GM19351 (cell line): ENCODE measurements at regions not wholly inside any gene's neighbourhood (a gene's known extent, or its start where the extent isn't known, plus 50 kb on each side); places are given as distances from the start of the nearest gene placed in this dataset.
A peak's percentile ranks its signal among the peaks of the same experiment; 100 is the strongest.

Experiments used
- ATAC-seq: cut with Tn5 transposase; IDR thresholded peaks from one replicate; pipeline ENCODE4 v1.9.1; 2021; ENCODE audit warnings: mild to moderate bottlenecking, moderate library complexity; ENCODE audit not compliant: unreplicated experiment

DNA sequence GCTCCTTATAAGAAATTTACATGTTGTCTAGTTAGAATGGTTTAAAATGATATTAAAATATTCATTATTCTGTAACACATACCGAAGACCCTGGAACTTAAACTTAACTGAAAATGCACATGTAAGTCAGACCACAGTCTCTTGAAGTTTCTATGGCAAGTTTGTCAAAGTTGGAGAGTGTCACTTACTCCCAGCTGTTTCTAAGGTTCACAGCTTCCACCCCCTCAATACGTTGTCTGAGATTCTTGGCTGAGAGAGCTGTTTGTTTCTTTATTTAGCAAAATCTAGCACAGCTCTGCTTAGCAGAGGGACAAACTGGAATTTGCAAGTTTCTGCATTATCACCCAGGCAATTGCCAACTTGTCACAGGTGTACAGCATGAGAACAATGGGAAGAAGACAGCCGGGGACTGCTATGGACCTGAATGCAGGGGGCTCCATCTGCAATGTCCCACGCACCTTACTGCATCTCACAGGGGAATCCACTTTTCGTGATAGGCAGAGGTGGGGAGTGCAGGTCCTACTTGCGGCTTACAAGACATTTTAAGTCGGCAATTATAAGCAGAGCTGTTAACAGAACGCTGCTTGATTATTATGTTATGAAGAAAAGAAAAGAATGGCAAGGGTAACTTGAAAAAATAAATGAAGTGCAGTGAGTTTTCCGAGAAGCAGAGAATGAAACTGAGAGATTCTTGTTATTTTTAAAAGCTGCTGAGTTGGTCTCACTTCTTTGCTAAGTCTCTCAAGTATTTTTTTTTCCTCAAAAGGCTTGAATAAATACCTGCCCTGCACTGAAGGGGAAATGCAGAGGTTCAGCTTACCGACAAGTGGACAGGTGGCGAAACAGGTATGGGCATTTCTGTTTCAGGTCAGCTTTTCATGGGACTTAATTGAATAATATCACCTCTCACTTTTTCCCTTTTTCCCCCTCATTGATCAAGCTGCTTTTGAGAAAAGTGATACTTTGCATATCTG is 1072.1 kb upstream of the FANCL start:
- no peak for ATAC-seq

DNA sequence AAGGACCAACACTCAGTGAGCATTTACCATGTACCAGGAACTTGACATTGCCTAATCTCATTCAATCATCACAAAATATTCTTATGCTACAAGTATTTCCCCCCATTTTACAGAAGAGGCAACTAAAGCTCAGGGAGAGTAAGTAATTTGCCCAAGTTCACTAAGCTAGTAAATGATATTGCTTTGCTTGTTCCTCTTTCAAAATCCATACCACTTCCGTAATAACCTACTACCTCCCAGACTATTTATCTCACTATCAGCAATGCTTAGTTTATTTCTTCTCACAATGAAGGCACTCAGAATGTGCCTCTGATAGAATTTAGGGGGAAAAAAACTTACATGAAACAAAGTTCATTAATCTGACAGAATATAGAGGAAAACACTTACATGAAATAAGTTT is 1070.9 kb upstream of the FANCL start:
- ATAC-seq: no peak

DNA sequence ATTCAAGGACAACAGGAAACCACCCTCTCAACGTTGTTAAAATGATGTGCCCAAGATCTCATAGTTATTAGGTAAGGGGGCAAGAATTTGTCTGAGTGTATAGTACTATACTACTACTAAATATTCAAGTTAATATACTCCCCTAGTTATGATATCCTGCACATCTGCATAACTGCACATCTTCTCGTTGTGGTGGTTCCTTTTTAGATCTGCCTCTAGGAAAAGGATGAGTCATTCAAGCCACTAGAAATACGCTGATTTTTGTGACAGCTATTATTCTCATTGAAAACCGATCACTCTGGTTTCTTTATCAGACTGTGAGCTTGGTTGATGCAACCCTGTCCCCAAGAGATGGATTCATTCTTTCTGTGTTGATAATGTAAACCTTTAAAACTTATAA is 1067.0 kb upstream of the FANCL start:
- ATAC-seq: no peak

DNA sequence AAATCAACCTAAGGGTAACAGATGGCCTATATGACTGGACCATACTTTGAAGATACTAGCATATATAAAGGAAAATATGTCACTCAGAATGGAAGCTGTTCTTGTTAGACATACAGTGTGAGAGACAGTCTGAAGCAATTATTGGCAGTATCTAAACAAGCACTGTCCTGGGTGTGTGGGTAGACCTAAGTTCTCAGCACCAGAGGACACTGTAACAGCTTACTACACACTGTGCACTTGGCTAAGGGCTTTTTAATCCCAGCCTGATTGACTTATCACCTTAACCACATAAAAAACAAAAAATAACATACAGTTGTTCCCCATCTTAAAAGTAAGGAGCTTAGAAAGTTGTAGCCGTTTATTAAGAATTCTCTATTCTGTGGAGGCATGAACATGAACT is 1066.1 kb upstream of the FANCL start:
- ATAC-seq: no peak

DNA sequence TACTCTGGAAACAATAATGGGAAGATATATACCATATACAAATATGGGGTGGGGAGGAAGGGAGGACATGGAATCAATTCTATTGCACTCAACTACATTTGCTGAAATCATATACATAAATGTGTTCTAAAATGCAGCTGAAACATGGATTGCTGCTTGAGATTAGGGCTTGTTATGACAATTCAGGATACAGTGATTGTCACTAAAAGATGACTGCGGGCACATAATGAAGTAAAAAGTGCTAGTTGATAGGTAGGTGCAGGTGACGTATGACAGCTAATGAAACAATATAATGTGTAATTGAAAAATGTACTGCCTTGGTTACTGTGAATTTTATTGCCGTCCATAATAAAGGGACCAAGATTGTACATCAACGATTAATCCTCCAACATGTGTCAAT is 1062.1 kb upstream of the FANCL start:
- no peak for ATAC-seq

DNA sequence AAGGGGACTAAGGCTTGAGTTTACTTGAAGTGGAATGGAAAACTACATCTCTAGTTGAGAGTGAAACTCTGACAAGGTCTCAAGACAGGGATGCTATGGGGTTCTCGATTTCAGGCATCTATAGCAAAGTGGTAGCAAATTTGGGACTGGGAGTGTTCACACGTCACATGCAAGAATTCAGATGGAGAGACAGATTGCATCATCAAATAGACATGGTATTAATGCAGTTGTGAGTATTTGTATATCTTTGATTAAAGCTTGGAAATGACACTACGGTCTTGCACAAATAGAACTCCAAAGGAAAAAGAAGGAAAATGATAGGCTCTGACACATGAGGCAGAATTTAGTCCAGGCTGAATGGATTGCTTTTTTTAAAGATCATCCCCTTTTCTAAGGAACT is 1061.6 kb upstream of the FANCL start:
- no peak for ATAC-seq

DNA sequence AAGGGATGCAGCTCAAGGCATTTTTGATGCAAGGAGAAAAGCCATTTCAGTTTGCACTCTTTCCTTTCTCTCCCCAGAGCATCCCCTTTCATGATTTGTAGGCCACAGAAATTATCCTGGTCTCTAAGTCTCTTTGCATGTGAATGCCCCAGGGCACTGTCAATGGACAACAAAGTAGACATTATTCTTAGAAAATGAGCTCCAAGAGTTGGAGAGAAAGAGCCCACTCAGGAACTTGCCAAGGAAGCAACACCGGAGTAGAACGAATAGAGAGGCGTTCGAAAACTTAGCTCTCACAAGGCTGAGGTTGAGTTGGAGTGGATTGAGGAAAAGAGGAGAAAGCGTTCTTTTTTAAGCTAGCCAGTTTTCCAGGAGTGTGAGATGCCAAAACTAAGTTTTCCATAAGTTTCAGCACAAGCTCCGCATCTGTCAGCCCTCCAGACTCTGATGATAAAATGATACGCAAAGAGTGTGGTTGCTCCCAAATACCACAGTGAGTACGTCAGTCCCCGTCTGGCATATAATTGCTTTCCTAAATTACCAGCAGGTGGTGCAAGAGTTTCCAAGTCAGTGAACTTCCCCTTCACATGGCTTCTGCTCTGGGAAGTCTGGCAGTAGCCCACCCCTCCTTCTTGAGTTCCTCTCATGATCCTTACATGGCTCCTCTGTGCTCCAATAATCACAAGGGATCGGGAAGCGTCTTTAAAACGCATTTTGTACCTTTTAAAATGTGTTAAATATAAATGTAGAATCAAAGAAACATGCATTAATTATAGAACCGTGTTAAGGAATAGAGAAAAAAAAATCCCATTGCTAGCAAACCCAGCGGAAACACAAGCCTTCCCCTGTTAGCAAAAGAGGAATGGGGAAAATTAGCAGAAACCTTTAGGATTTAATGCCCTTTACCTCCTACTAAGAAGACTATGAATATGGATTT is 1060.6 kb upstream of the FANCL start:
- ATAC-seq: peak; percentile 81

DNA sequence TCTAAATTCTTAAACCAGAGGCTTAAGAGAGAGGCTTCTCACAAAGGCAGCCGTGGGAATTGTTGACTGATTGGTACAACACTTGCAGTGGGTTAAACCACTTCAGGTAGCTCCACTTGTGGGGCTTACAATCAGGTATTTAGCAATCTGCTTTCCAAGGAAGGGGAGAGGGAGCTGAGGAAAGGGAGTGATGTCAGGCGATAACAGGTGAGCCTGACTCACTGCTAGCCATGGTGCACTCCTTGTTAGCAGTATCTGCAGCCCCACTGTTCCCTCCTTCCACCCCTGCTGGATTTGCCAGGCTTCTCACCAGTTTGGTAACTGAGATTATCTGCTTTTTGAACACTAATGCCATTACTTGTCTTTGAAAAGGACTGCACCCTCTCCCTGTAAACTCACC is 1056.7 kb upstream of the FANCL start:
- ATAC-seq: no peak

DNA sequence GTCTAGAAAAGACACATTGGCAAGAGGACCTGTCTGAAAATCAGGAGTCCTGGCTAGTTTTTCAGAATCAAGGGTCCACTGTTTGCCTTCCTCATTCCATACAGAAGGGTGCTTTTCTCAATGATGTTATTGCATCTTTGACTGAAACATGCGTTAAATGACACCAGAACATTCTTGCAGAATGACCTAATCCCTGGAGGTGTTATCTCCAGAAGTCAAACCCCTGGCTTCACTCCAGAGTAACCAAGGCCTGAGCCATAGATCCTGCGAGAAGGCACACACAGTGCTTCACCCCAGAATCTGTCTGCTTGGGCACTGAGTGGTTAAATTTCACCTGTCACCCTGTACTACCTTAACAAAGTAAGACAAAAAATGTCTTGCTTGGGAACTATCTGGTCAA is 1055.2 kb upstream of the FANCL start:
- no peak for ATAC-seq

DNA sequence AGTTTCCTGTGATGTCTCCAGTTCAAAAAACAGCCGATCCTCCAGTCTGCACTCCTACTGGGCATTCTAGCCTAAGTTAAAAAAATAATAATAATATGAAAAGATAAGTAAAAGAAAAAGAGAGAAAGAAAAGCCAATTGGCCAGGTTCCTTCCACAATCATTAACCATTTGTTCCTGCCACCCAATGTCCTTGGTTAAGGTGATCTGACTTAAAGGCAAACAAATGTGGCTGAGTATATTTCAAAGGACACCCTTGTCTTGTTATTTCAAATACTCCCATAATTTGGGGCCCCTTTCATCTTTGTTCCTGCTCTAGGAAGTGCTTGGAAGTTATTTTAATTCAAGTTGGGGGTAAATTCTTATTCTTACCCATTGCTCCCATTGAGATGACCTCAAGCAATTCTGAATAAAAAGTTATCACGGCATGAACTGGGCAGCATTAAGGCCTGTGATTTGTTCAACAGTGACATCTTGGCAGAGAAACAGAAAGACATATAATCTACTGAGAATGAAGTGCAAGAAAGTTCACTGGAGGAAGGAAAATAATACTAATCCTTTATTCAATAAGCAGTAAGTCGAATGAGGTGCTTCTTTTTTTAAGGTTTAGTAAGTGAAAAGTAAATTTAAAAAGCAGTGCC is 1054.5 kb upstream of the FANCL start:
- ATAC-seq: no peak

DNA sequence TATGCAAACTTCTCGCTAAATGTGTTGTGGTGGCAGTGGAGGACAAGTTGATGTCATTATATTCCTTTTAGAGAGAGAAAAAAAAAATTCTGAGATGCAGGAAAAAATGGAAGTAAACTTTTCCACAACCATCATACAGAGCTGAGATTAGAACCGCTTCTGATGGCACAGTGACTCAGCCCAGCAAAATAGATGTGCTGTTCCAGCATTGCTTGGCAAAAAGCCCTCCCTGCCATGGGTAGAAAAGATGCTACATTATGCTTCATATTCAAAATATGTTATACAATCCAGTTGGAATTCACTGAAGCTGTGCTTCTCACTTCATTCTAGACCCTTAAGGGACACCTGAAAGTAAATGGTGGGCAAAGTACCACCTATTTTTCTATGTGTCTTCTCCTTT is 1047.6 kb upstream of the FANCL start:
- ATAC-seq: no peak

DNA sequence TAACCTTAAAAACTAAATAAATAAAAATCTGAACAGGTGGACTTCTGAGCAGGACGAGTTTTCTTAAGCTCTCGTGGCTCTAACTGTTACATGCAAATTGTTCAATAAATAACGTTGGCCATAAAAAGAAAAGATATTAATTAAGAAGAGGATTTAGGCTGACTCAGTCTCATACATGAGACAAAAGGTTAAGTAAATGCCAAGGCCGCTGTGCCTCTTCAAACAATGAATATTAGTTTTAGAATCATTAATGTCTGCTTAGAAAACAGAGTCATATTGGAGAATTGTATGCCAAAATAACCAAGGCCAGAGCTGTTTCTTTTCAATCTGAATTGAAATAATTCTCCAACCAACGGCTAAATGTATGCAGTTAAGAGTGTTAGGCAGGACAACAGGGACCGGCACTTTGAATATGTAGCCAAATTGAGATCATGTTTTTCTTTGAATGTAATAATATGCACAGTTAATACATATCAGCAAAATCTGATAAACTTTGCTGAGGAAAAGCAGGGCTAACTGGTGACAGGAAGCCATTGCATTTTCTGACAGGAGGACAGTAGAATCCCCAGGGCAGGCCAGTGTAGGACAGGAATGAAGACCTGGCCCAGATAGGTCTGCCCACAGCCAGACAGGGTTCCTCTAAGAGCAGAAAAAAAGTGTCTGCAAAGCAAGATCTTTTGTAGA is 1041.4 kb upstream of the FANCL start:
- no peak for ATAC-seq

DNA sequence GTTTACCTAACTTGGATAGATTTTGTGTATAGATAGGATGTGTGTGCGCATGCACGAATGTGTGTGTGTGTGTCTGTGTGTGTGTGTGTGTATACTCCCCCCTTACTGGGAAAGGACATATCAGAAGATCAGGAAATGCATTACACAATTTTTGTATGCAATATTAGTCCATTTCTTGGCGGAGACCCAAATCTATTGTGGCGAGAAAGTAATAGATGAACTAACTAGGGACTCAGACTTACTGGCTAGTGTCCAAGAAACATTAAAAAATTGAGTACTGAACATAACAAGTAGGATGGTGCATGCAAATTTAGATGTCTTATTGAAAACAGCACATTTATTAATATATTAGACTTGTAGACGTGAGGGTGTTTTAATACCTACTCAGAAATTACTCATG is 1036.5 kb upstream of the FANCL start:
- no peak for ATAC-seq

DNA sequence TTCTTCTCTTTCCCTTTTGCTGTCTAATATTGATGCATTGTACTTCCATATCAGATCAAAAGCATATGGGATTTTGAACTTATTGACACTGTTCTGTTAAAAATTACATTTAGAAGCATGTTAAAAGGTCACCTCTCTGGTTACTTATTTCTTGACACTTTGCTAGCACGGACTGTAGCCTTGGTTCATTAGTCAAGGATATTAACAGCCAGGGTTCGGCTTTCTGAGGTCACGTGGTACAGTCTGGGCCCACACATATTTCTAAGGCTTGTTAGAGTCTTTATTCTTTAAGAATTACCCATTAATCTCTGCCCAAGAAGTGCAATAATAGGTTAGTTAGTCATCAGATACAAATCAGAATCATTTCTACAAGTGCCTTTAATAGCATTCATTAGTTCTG is 1035.8 kb upstream of the FANCL start:
- ATAC-seq: no peak

DNA sequence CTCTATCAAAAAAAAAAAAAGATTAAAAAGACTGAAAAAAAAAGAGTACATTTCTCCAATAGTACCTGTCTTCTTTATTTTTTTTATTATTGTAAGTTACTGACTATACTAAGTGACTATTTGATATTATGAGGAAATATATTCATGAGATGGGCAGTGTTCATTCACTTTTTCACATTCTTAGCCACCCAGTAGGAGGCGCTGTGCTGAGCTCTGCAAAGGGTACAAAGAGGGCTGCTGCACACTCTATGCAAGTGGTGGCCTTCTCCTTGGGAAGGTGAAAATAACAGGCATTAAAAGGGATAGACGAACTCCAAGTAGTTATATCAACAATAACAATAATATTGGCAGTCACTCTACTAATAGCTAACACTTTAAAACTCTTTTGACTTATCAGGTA is 1034.9 kb upstream of the FANCL start:
- peak; percentile 55 for ATAC-seq

DNA sequence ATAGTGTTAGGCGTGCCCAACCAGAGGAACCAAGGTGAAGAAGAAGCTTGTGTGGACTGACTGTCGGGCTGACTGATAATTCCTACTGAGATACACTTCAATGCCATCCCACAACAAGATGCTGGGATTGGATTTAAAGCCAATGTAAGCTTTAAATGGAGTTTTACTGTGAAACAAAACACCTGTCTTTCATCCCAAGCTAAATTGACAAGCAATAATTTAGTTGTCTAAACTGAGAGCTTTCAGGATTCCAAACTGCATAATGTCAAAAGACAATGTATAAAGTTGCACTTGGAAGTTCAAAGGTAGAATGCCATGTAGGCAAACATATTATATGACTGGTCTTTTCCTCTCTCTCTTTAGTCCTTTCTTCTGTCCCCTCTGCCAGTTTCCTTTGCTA is 1025.3 kb upstream of the FANCL start:
- no peak for ATAC-seq

DNA sequence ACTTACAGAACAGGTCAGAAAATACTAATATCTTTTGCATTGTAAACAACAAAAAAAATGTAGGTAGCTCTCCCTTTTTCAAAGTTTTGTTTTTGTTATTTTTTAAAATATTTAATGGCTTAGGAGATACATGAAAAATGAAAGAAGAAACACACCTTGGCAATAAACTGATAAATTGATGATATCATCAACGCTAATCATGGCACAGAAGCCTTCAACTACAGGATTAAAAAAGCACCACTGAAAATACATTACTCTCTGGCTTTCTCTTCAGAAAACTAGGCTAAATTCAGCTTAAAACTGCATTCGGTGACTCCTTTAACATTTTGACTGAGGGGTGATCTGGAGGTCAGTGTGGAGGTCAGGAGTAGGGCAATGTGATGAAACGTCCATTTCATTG is 1018.8 kb upstream of the FANCL start:
- no peak for ATAC-seq

DNA sequence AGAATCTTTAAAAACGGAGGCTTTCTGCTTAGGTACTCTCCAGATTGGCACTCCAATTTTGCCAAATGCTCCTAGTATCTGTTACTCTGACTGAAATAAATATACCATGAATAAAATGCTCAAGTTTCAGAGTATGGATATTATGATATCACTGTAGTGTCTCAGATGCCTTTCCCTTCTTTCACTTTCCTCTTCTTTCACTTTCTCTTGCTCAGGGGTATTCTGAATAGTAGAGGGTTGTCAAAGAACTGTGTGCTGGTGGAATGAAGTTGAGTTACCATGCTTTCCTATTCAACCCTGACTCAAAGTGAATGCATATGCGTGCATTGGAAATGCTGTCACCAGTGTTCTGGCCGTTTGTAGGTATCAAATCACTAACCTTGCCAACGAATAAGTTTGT is 1015.2 kb upstream of the FANCL start:
- ATAC-seq: no peak

DNA sequence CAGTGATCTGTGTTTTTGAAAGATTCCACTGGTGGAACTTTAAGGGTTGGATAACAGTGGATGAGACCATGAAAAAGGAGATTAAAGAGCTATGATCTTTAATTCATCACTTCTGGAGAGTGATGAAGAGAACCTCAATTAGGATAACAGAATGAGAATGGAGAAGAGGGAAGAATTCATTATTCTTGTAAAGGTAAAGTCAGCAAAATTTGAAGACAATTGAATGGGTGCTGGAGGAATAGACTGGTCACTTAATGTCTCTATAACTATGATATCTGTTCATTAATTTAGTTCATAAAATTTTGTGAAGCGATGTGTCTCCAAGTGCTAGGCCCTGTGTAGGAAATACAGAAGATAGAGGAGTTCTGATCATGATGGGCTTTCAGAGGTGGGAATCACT is 1013.2 kb upstream of the FANCL start:
- ATAC-seq: no peak

DNA sequence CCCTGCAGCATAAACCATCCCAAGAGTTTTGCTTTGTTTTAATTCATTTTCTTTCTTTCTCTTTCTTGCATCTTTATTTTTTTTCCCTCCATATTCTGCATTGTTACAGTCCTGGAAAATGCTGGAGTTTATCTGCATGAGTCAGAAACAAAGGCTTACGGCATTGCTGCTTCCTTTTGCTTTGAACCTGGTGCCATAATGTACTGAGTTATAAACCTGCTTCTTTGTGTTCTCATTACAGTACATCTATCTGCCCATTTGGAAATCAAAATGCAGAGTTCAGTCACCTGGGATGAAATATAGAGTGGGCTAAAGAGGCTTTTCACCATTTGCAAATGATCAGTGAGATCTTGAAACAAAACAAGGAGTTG is 1009.2 kb upstream of the FANCL start:
- ATAC-seq: no peak
